GM18861 (cell line): ENCODE measurements at regions not wholly inside any gene's neighbourhood (a gene's known extent, or its start where the extent isn't known, plus 50 kb on each side); places are given as distances from the start of the nearest gene placed in this dataset.

ENCODE experiments used
- ATAC-seq: cut with Tn5 transposase; IDR thresholded peaks from one replicate; pipeline ENCODE4 v1.9.1; 2021; ENCODE audit not compliant: unreplicated experiment

- ATAC-seq, result no peak
These were observed 310.7 kb downstream of the TNS1 start for GRCh38 chr2:217691920-217692666.

GRCh38 chr2:217691516-217691915 is 311.3 kb downstream of the TNS1 start:
- no peak for ATAC-seq

GRCh38 chr2:217689053-217689452 is 313.7 kb downstream of the TNS1 start:
- ATAC-seq, result no peak

GRCh38 chr2:217688494-217688893 is 314.3 kb downstream of the TNS1 start:
- ATAC-seq, result no peak

GRCh38 chr2:217687771-217688170 is 315.0 kb downstream of the TNS1 start:
- no peak for ATAC-seq

GRCh38 chr2:217685255-217685605 is 317.6 kb downstream of the TNS1 start:
- ATAC-seq, result no peak

GRCh38 chr2:217684431-217685254 is 318.2 kb downstream of the TNS1 start:
- ATAC-seq, result no peak

- no peak for ATAC-seq
These were observed 319.5 kb downstream of the TNS1 start for GRCh38 chr2:217683106-217683870.

- no peak for ATAC-seq
These were observed 321.0 kb downstream of the TNS1 start for GRCh38 chr2:217681791-217682190.

- no peak for ATAC-seq
These were observed 322.4 kb downstream of the TNS1 start for GRCh38 chr2:217680381-217680780.

- ATAC-seq, result no peak
These were observed 329.2 kb downstream of the TNS1 start for GRCh38 chr2:217673627-217674026.

GRCh38 chr2:217672472-217672871 is 330.3 kb downstream of the TNS1 start:
- ATAC-seq, result no peak

GRCh38 chr2:217671871-217672270 is 330.9 kb downstream of the TNS1 start:
- ATAC-seq, result no peak

- no peak for ATAC-seq
These were observed 331.7 kb downstream of the TNS1 start for GRCh38 chr2:217671075-217671474.

GRCh38 chr2:217669831-217670230 is 333.0 kb downstream of the TNS1 start:
- no peak for ATAC-seq

- ATAC-seq, result no peak
These were observed 335.3 kb downstream of the TNS1 start for GRCh38 chr2:217667512-217667911.

GRCh38 chr2:217667035-217667434 is 335.8 kb downstream of the TNS1 start:
- ATAC-seq, result no peak

GRCh38 chr2:217666338-217666737 is 336.5 kb downstream of the TNS1 start:
- no peak for ATAC-seq

GRCh38 chr2:217664761-217665160 is 338.0 kb downstream of the TNS1 start:
- no peak for ATAC-seq

- no peak for ATAC-seq
These were observed 339.7 kb downstream of the TNS1 start for GRCh38 chr2:217662984-217663602.

GRCh38 chr2:217661378-217661777 is 341.4 kb downstream of the TNS1 start:
- ATAC-seq, result no peak
